OCI-LY1 (cell line): ENCODE measurements at regions not wholly inside any gene's neighbourhood (a gene's known extent, or its start where the extent isn't known, plus 50 kb on each side); places are given as distances from the start of the nearest gene placed in this dataset.

Experiments used
- H2AFZ ChIP-seq: fragments of 200-600 bp; sonication (generic), shearing (Covaris generic); 2 replicates; pipeline ENCODE4 v1.6.0; 2014; ENCODE audit warnings: antibody characterized with exemption, mild to moderate bottlenecking, low read length
- H3F3A ChIP-seq: fragments of 200-600 bp; sonication (generic), shearing (Covaris generic); 2 replicates; pipeline ENCODE4 v1.6.0; 2014; ENCODE audit warnings: mild to moderate bottlenecking, antibody characterized with exemption, low read length, moderate library complexity; ENCODE audit not compliant: insufficient read depth
- H3K27ac ChIP-seq: fragments of 200-600 bp; sonication (generic); 2 replicates; pipeline ENCODE4 v1.5.1; 2014; ENCODE audit warnings: low read length, mixed run types, mild to moderate bottlenecking, low read depth; ENCODE audit not compliant: poor library complexity, severe bottlenecking
- H3K27me3 ChIP-seq: fragments of 200-600 bp; sonication (generic); 2 replicates; pipeline ENCODE4 v1.6.0; 2014; ENCODE audit warnings: antibody characterized with exemption, mild to moderate bottlenecking, low read length, moderate library complexity; ENCODE audit not compliant: insufficient read depth
- H3K36me3 ChIP-seq: fragments of 200-600 bp; sonication (generic); 2 replicates; pipeline ENCODE4 v1.6.1; 2014; ENCODE audit warnings: mild to moderate bottlenecking, antibody characterized with exemption, low read length, moderate library complexity, mixed read lengths; ENCODE audit not compliant: insufficient read depth
- H3K4me1 ChIP-seq: fragments of 200-600 bp; sonication (generic); 2 replicates; pipeline ENCODE4 v1.5.1; 2014; ENCODE audit warnings: mild to moderate bottlenecking, low read length, moderate library complexity; ENCODE audit not compliant: insufficient read depth, severe bottlenecking
- H3K4me2 ChIP-seq: fragments of 200-600 bp; sonication (generic), shearing (Covaris generic); 2 replicates; pipeline ENCODE4 v1.6.1; 2014; ENCODE audit warnings: low read length
- H3K4me3 ChIP-seq: fragments of 200-600 bp; sonication (generic); 2 replicates; pipeline ENCODE4 v1.5.1; 2014; ENCODE audit warnings: low read length, low read depth, mild to moderate bottlenecking, mixed read lengths; ENCODE audit not compliant: poor library complexity, severe bottlenecking
- H3K79me2 ChIP-seq: fragments of 200-600 bp; shearing (Covaris generic); 2 replicates; pipeline ENCODE4 v1.6.1; 2016; ENCODE audit warnings: mixed run types, low read length, mixed read lengths; ENCODE audit not compliant: insufficient read depth
- H3K9ac ChIP-seq: fragments of 200-600 bp; sonication (generic), shearing (Covaris generic); 2 replicates; pipeline ENCODE4 v1.6.1; 2014; ENCODE audit warnings: mild to moderate bottlenecking, low read length, mixed read lengths
- H3K9me2 ChIP-seq: fragments of 200-600 bp; sonication (generic), shearing (Covaris generic); 2 replicates; pipeline ENCODE4 v1.6.1; 2014; ENCODE audit warnings: low read depth, mild to moderate bottlenecking, low read length, mixed read lengths
- H3K9me3 ChIP-seq: fragments of 200-600 bp; shearing (Covaris generic); 2 replicates; pipeline ENCODE4 v1.6.1; 2014; ENCODE audit warnings: low read length, mixed read lengths
- H4K20me1 ChIP-seq: fragments of 200-600 bp; sonication (generic), shearing (Covaris generic); 2 replicates; pipeline ENCODE4 v1.6.0; 2016; ENCODE audit warnings: mild to moderate bottlenecking, low read length; ENCODE audit not compliant: insufficient read depth
- EZH2 ChIP-seq: fragments of 200-600 bp; sonication (generic), shearing (Covaris generic); IDR thresholded peaks from 2 replicates; pipeline ENCODE4 v1.8.0; 2017; ENCODE audit warnings: borderline replicate concordance, mixed run types, mild to moderate bottlenecking, antibody characterized with exemption, low read length, moderate library complexity, mixed read lengths
- TF ChIP-seq, protein P1 (sequence below): fragments of 200-600 bp; sonication (generic), shearing (Covaris generic); IDR thresholded peaks from 2 replicates; pipeline ENCODE4 v1.5.1; 2017; ENCODE audit warnings: mild to moderate bottlenecking, antibody characterized with exemption, low read length, moderate library complexity, mixed read lengths

- Histone ChIP-seq H3K36me3 (no peaks in the 10 kb centered on the region), H3K4me1 (no peaks in the 10 kb centered on the region), H4K20me1 (no peaks in the 10 kb centered on the region), H3K9me2 (no peaks in the 10 kb centered on the region), H3K4me3 (no peak overlapping the region), H3K9ac (no peak overlapping the region), H3K79me2 (no peaks in the 10 kb centered on the region), H3K27ac (no peak overlapping the region), H3K9me3 (no peaks in the 10 kb centered on the region), H2AFZ (no peak overlapping the region), H3K4me2 (no peak overlapping the region), H3F3A (no peaks in the 10 kb centered on the region), H3K27me3 (no peaks in the 10 kb centered on the region)
- TF ChIP-seq, protein P1, sequence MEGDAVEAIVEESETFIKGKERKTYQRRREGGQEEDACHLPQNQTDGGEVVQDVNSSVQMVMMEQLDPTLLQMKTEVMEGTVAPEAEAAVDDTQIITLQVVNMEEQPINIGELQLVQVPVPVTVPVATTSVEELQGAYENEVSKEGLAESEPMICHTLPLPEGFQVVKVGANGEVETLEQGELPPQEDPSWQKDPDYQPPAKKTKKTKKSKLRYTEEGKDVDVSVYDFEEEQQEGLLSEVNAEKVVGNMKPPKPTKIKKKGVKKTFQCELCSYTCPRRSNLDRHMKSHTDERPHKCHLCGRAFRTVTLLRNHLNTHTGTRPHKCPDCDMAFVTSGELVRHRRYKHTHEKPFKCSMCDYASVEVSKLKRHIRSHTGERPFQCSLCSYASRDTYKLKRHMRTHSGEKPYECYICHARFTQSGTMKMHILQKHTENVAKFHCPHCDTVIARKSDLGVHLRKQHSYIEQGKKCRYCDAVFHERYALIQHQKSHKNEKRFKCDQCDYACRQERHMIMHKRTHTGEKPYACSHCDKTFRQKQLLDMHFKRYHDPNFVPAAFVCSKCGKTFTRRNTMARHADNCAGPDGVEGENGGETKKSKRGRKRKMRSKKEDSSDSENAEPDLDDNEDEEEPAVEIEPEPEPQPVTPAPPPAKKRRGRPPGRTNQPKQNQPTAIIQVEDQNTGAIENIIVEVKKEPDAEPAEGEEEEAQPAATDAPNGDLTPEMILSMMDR, result no peak
- no peak for TF ChIP-seq EZH2
Measured at GRCh38 chr7:67598469-67598868, 601.8 kb downstream of the TYW1 start.

GRCh38 chr7:67599331-67600062 is 602.9 kb downstream of the TYW1 start:
- no peaks in the 10 kb centered on the region for H3K79me2 ChIP-seq
- H3K9me2 ChIP-seq, result no peaks in the 10 kb centered on the region
- no peak overlapping the region for H3K27ac ChIP-seq
- no peak for TF ChIP-seq EZH2
- TF ChIP-seq, protein P1, result no peak
- no peaks in the 10 kb centered on the region for H3K36me3 ChIP-seq
- no peak overlapping the region for H3K9ac ChIP-seq
- no peak overlapping the region for H3K4me2 ChIP-seq
- no peak overlapping the region for H3K4me3 ChIP-seq
- no peaks in the 10 kb centered on the region for H3K9me3 ChIP-seq
- no peak overlapping the region for H2AFZ ChIP-seq
- H4K20me1 ChIP-seq, result no peaks in the 10 kb centered on the region
- H3K4me1 ChIP-seq, result no peaks in the 10 kb centered on the region
- H3F3A ChIP-seq, result no peaks in the 10 kb centered on the region
- H3K27me3 ChIP-seq, result no peaks in the 10 kb centered on the region

DNA sequence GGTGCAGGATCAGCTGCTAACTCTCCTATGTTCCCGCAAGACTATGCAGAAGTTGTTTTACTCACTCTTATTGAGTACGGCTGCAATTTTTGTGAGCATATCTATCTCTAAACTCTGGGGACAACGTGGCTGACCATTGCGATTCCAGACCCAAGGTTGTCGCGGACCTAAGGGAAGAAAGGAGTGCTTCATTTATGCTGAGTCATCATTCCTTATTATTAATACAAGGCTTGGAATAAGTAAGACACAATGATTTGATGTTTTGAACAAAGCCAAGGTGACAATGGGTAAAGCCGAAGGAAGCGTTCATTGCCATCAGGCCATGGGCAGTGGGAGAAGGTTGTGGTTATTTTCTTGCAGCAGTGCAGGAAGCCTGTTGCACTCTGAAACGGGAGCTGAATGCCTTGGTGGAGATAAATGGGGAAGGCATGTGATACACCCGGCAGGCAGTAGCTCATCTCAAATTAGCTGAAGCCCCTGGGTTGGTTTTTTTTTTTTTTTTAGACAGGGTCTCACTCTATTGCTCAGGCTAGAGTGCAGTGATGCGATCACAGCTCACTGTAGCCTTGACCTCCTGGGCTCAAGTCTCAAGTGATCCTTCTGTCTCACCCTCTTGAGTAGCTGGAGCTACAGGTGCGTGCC is 605.7 kb downstream of the TYW1 start:
- no peak for TF ChIP-seq EZH2
- TF ChIP-seq, protein P1, result no peak
- Histone ChIP-seq H3K9ac (no peak overlapping the region), H3K36me3 (no peaks in the 10 kb centered on the region), H3F3A (no peaks in the 10 kb centered on the region), H3K4me1 (no peaks in the 10 kb centered on the region), H3K9me3 (no peaks in the 10 kb centered on the region), H2AFZ (no peak overlapping the region), H3K27ac (no peak overlapping the region), H3K4me3 (no peak overlapping the region), H3K9me2 (no peaks in the 10 kb centered on the region), H3K79me2 (no peaks in the 10 kb centered on the region), H3K27me3 (no peaks in the 10 kb centered on the region), H3K4me2 (no peak overlapping the region), H4K20me1 (no peaks in the 10 kb centered on the region)
